ENCODE measurements at regions not wholly inside any gene's neighbourhood (a gene's known extent, or its start where the extent isn't known, plus 50 kb on each side); places are given as distances from the start of the nearest gene placed in this dataset.

GRCh38 chr18:24790347-24790746 lies 329.9 kb downstream of the HRH4 start:
- peaks cover 6% of the 10 kb centered on the region for H3K36me3 Mint-ChIP-seq (ENCODE audit: low read depth)
- no peak for DNase-seq (ENCODE audit: low spot score)
- no peak overlapping the region for H3K27ac Mint-ChIP-seq (ENCODE audit: unreplicated experiment)
- TF ChIP-seq CTCF (IDR thresholded peaks at IDR 0.05), result no peak
- peaks cover 9% of the 10 kb centered on the region for H3K4me1 Mint-ChIP-seq (ENCODE audit: low read depth)
- peaks cover 5% of the 10 kb centered on the region for H3K9me3 Mint-ChIP-seq (ENCODE audit: low read depth)
- no peaks in the 10 kb centered on the region for H3K27me3 Mint-ChIP-seq (ENCODE audit: low read depth)
- no peak overlapping the region for H3K4me3 Mint-ChIP-seq (ENCODE audit: unreplicated experiment)

DNA sequence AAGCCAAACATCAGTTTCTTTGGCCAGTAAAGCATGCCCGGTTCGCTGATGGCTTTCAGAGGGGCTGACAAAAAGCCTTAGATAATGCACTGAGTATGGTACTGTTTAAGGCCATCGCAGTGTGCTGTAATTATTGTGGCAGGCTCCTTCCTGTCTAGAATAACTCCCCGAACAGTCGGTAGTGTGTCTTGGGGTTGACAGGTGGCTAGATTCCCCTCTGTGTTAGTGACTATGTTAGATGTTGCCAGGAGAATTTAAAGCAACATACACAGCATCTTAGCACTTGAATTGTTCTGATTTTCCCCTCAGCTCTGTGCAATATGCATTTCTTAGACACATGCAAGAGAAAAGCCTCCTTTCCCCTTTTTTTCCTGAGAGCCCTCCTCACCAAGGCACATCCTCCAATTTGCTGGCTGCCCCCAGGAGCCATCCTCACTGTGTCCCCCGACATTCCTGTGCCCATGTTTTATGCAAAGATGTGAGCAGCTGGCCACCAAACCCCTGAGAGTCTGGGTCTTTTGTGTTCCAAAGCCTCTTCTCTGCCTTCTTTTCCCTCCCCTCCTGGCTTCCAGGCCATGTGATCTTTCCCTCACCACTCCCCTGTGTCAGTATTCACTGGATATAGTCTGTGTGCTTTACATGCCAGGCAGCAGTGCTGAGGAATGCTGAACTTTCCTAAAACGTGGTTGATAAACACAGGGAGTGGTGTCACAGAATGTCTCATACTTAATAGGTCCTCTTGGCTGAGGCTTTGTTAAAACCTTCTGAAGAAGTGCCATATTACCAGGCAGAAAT lies 331.5 kb downstream of the HRH4 start:
- Mint-ChIP-seq H3K4me1 (ENCODE audit: low read depth) (peaks cover 14% of the 10 kb centered on the region), H3K4me3 (ENCODE audit: unreplicated experiment) (peak overlapping the region; percentile 4), H3K9me3 (ENCODE audit: low read depth) (peaks cover 5% of the 10 kb centered on the region), H3K36me3 (ENCODE audit: low read depth) (peaks cover 6% of the 10 kb centered on the region), H3K27me3 (ENCODE audit: low read depth) (no peaks in the 10 kb centered on the region), H3K27ac (ENCODE audit: unreplicated experiment) (peak overlapping the region; percentile 15)
- DNase-seq (ENCODE audit: low spot score), result no peak
- TF ChIP-seq CTCF (IDR thresholded peaks at IDR 0.05), result no peak

DNA sequence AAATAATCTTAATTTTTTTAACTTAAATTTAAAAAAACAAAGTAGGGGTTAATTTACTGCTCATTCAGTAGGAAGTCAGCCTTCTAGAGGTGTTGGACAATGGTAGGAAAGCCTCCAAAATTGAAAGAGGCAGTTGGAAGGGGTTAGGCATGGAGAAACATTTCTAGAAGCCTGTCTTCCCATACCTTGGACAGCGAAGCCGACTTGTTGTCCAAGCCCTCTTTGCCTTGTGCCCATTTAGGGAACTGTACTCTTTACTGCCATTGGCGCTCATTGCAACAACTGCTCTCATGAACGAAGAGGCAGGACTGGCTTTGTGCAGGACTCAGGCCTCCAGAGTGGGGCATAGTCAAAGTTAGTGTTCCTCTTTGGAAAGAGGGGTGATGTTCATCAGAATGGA lies 333.3 kb downstream of the HRH4 start:
- Mint-ChIP-seq H3K36me3 (ENCODE audit: low read depth) (peaks cover 5% of the 10 kb centered on the region), H3K27ac (ENCODE audit: unreplicated experiment) (no peak overlapping the region), H3K27me3 (ENCODE audit: low read depth) (no peaks in the 10 kb centered on the region), H3K4me3 (ENCODE audit: unreplicated experiment) (no peak overlapping the region), H3K4me1 (ENCODE audit: low read depth) (peaks cover 14% of the 10 kb centered on the region), H3K9me3 (ENCODE audit: low read depth) (peaks cover 3% of the 10 kb centered on the region)
- no peak for DNase-seq (ENCODE audit: low spot score)
- no peak for TF ChIP-seq CTCF (IDR thresholded peaks at IDR 0.05)

DNA sequence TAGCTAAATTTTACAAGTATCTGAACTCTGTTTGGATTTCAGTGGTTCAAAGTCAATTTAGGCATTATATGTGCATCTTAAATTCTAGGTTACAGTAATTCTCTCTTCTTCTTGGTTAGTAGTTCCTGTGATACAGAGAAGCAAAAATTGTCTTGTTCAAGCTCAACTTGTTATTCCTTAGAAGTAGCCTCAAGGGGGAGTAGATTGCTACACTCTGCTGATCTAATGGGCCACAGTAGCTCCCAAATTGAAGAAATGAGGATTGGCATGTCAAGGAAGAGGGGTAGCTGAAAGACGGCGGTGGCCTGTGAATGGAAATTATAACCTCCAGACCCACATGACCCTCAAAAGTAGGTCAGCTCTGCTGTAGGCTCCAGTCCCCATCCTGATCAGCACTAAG lies 334.7 kb downstream of the HRH4 start:
- Mint-ChIP-seq H3K4me1 (ENCODE audit: low read depth) (peaks cover 14% of the 10 kb centered on the region), H3K36me3 (ENCODE audit: low read depth) (peaks cover 2% of the 10 kb centered on the region), H3K27me3 (ENCODE audit: low read depth) (no peaks in the 10 kb centered on the region)

GRCh38 chr18:24797981-24798380 lies 337.5 kb downstream of the HRH4 start:
- TF ChIP-seq CTCF (IDR thresholded peaks at IDR 0.05), result no peak
- Mint-ChIP-seq H3K4me3 (ENCODE audit: unreplicated experiment) (no peak overlapping the region), H3K27me3 (ENCODE audit: low read depth) (no peaks in the 10 kb centered on the region), H3K36me3 (ENCODE audit: low read depth) (no peaks in the 10 kb centered on the region), H3K9me3 (ENCODE audit: low read depth) (no peaks in the 10 kb centered on the region), H3K4me1 (ENCODE audit: low read depth) (peaks cover 17% of the 10 kb centered on the region), H3K27ac (ENCODE audit: unreplicated experiment) (no peak overlapping the region)
- no peak for DNase-seq (ENCODE audit: low spot score)

More for the DNA sequence above, 334.7 kb downstream of the HRH4 start:
- Mint-ChIP-seq H3K4me3 (ENCODE audit: unreplicated experiment) (no peak overlapping the region), H3K9me3 (ENCODE audit: low read depth) (no peaks in the 10 kb centered on the region), H3K27ac (ENCODE audit: unreplicated experiment) (no peak overlapping the region)
- DNase-seq (ENCODE audit: low spot score), result no peak
- TF ChIP-seq CTCF (IDR thresholded peaks at IDR 0.05), result no peak

Data from chondrocyte (in vitro differentiated cells).